CD4-positive, alpha-beta T cell (primary cell): ENCODE measurements at regions not wholly inside any gene's neighbourhood (a gene's known extent, or its start where the extent isn't known, plus 50 kb on each side); places are given as distances from the start of the nearest gene placed in this dataset.

ENCODE experiments used
- ATAC-seq: fragments of 200-7000 bp; cut with Tn5 transposase; one replicate; pipeline ENCODE4 v1.10.0; 2022; ENCODE audit warnings: mild to moderate bottlenecking; ENCODE audit not compliant: poor library complexity
- CTCF ChIA-PET: fragments of 350-600 bp; sonication (Branson Sonifier 250); formaldehyde crosslinking; loops from one replicate; lab custom pipeline; 2021; ENCODE audit warnings: antibody characterized with exemption, inconsistent platforms; lab: Charles Lee
- POLR2A ChIA-PET: fragments of 350-600 bp; sonication (Branson Sonifier 250); formaldehyde crosslinking; loops from one replicate; lab custom pipeline; 2021; ENCODE audit warnings: antibody characterized with exemption, inconsistent platforms; lab: Charles Lee
- DNase-seq, 14 experiments: peaks; one replicate each; pipeline ENCODE4 v3.0.0-alpha.2; 2013 to 2020; ENCODE audit warnings: mixed read lengths in 2 of 14
- H3K27ac ChIP-seq, 2 donors: one replicate each; pipeline versions ENCODE4 v1.5.1 to v1.7.0; 2013; ENCODE audit warnings: low read length in 2 of 2, low read depth in 1 of 2, mild to moderate bottlenecking in 1 of 2
- H3K27me3 ChIP-seq, 2 experiments: 1 replicate in 1 of 2; 2 replicates in 1 of 2; pipeline versions ENCODE4 v1.6.1 to v1.7.0; 2013; ENCODE audit warnings: low read length in 2 of 2, control low read depth in 1 of 2, mild to moderate bottlenecking in 1 of 2, moderate library complexity in 1 of 2; ENCODE audit not compliant: insufficient read depth in 2 of 2, control insufficient read depth in 1 of 2
- H3K36me3 ChIP-seq: one replicate; pipeline ENCODE4 v1.6.1; 2013; ENCODE audit warnings: low read length, control low read depth; ENCODE audit not compliant: insufficient read depth
- H3K4me1 ChIP-seq: one replicate; pipeline ENCODE4 v1.6.1; 2013; ENCODE audit warnings: low read length, control low read depth; ENCODE audit not compliant: insufficient read depth
- H3K4me3 ChIP-seq: one replicate; pipeline ENCODE4 v1.5.1; 2013; ENCODE audit warnings: mild to moderate bottlenecking, low read length, moderate library complexity
- H3K9me3 ChIP-seq, 2 experiments: 1 replicate in 1 of 2; 2 replicates in 1 of 2; pipeline versions ENCODE4 v1.6.1 to v1.7.0; 2013; ENCODE audit warnings: low read length in 2 of 2, mild to moderate bottlenecking in 2 of 2, control low read depth in 1 of 2, moderate library complexity in 1 of 2; ENCODE audit not compliant: control insufficient read depth in 1 of 2, insufficient read depth in 1 of 2
- H3K27ac Mint-ChIP-seq: one replicate; pipeline ENCODE4 v1.8.0; 2020; ENCODE audit warnings: mixed read lengths
- H3K27me3 Mint-ChIP-seq: one replicate; pipeline ENCODE4 v1.8.0; 2021; ENCODE audit warnings: mixed read lengths
- H3K36me3 Mint-ChIP-seq: one replicate; pipeline ENCODE4 v1.8.0; 2021; ENCODE audit warnings: low read depth, mixed read lengths
- H3K4me1 Mint-ChIP-seq: one replicate; pipeline ENCODE4 v1.8.0; 2021; ENCODE audit warnings: low read depth, mixed read lengths
- H3K4me3 Mint-ChIP-seq: one replicate; pipeline ENCODE4 v1.8.0; 2020; ENCODE audit warnings: mild to moderate bottlenecking, mixed read lengths
- H3K9me3 Mint-ChIP-seq: one replicate; pipeline ENCODE4 v1.8.0; 2020; ENCODE audit warnings: mixed read lengths
- CTCF ChIP-seq: fragments of 200-600 bp; IDR thresholded peaks from one replicate; pipeline ENCODE4 v1.8.0; 2022; ENCODE audit warnings: antibody characterized with exemption, mild to moderate bottlenecking
- intact Hi-C, 2 experiments: fragments of 100-400 bp; cut with DNase I in 1 of 2; cut with micrococcal nuclease in 1 of 2; formaldehyde crosslinking; loops; one replicate each; pipeline versions ENCODE4 v1.15.1 to v1.9.0; 2023 to 2025; cut with DNase I, micrococcal nuclease

GRCh38 chr4:181858741-181859140 is 384.5 kb upstream of the TENM3 start:
- ATAC-seq (no peak), DNase-seq (no peak)
- H3K4me1 ChIP-seq = no peaks in the 10 kb centered on the region
- intact Hi-C loops = no loop called here
- no peaks in the 10 kb centered on the region for H3K36me3 ChIP-seq
- Mint-ChIP-seq H3K4me3 (no peak overlapping the region), H3K36me3 (no peaks in the 10 kb centered on the region), H3K27ac (no peak overlapping the region), H3K27me3 (no peaks in the 10 kb centered on the region), H3K9me3 (peaks cover 3% of the 10 kb centered on the region), H3K4me1 (no peaks in the 10 kb centered on the region)
- no peak overlapping the region for H3K27ac ChIP-seq
- TF ChIP-seq CTCF = no peak
- H3K27me3 ChIP-seq = no peaks in the 10 kb centered on the region
- H3K4me3 ChIP-seq = no peak overlapping the region
- peaks cover 0 to 4% of the 10 kb centered on the region in 2 experiments for H3K9me3 ChIP-seq
- POLR2A ChIA-PET = no interaction called here
- CTCF ChIA-PET = interaction anchor here (0.7 kb wide), 1 partner anchor 17 kb away, joined by 3 read pairs; no protein-coding TSS in a partner anchor

GRCh38 chr4:181859439-181859838 is 383.8 kb upstream of the TENM3 start:
- Mint-ChIP-seq H3K27me3 (no peaks in the 10 kb centered on the region), H3K36me3 (no peaks in the 10 kb centered on the region), H3K27ac (no peak overlapping the region), H3K9me3 (peaks cover 3% of the 10 kb centered on the region), H3K4me3 (no peak overlapping the region), H3K4me1 (no peaks in the 10 kb centered on the region)
- Histone ChIP-seq H3K4me1 (no peaks in the 10 kb centered on the region), H3K9me3 (peaks cover 0 to 4% of the 10 kb centered on the region in 2 experiments), H3K36me3 (no peaks in the 10 kb centered on the region), H3K27ac (no peak overlapping the region), H3K27me3 (no peaks in the 10 kb centered on the region), H3K4me3 (no peak overlapping the region)
- ChIA-PET POLR2A (no interaction called here), CTCF (no interaction called here)
- ATAC-seq = no peak
- intact Hi-C loops = no loop called here
- no peak for TF ChIP-seq CTCF
- no peak for DNase-seq

GRCh38 chr4:181860157-181860556 is 383.0 kb upstream of the TENM3 start:
- peaks cover 3% of the 10 kb centered on the region for H3K9me3 Mint-ChIP-seq
- no peak overlapping the region for H3K4me3 Mint-ChIP-seq
- ChIA-PET POLR2A (no interaction called here), CTCF (no interaction called here)
- ATAC-seq (no peak), DNase-seq (no peak)
- no peaks in the 10 kb centered on the region for H3K27me3 ChIP-seq
- no peak overlapping the region for H3K27ac ChIP-seq
- H3K4me1 Mint-ChIP-seq = no peaks in the 10 kb centered on the region
- TF ChIP-seq CTCF = no peak
- intact Hi-C loops = no loop called here
- no peak overlapping the region for H3K4me3 ChIP-seq
- no peaks in the 10 kb centered on the region for H3K27me3 Mint-ChIP-seq
- H3K4me1 ChIP-seq = no peaks in the 10 kb centered on the region
- no peak overlapping the region for H3K27ac Mint-ChIP-seq
- H3K36me3 ChIP-seq = no peaks in the 10 kb centered on the region
- peaks cover 0 to 4% of the 10 kb centered on the region in 2 experiments for H3K9me3 ChIP-seq
- H3K36me3 Mint-ChIP-seq = no peaks in the 10 kb centered on the region
